ENCODE measurements at regions not wholly inside any gene's neighbourhood (a gene's known extent, or its start where the extent isn't known, plus 50 kb on each side); places are given as distances from the start of the nearest gene placed in this dataset.
"Not testable (repeated sequence)": the region's sequence is repeated elsewhere in the genome, so short reads cannot be mapped to it uniquely, and the experiment has no call there.

DNA sequence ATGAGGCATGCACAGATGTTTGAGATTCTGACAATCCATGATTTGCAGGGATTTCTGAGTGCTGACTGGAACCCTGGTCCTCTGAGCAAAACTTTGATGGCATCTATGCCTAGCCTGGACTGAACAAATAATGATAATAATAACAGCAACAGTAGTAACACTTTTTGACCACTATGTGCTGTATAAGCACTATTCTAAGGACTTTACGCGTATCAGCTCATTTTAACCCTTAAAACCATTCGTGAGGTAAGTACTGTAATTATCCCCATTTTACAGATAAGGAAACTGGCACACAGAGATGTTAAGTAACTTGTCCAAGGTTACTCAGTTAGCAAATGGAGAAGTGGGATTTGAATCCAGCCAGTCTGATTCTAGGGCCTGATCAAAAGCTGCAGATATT is 168.4 kb downstream of the C11orf91 start:
- no peak for DNase-seq (ENCODE audit: extremely low read depth in 1 of 2, low read depth in 1 of 2)

DNA sequence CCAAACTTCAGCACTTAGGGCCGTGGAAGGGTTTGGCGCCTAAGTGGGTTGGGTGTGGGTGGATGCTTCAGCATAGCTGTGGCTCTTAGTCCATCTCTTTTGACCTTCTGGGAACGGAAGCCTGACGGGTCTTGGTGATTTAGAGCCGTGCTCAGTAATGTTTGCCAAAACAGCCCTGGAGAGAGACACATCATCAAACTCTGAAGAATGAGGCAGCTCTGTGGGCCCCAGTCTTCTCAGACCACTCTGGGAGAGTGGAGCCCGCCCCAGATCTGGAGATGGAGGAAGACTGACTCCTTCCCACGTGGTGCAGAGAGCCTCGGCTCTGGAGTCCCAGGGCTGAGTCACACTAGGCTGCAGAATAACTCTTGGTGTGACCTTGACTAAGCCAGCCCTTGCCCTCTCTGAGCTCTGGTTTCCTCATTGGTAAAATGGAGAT is 168.9 kb downstream of the C11orf91 start:
- no peak for DNase-seq (ENCODE audit: extremely low read depth in 1 of 2, low read depth in 1 of 2)

DNA sequence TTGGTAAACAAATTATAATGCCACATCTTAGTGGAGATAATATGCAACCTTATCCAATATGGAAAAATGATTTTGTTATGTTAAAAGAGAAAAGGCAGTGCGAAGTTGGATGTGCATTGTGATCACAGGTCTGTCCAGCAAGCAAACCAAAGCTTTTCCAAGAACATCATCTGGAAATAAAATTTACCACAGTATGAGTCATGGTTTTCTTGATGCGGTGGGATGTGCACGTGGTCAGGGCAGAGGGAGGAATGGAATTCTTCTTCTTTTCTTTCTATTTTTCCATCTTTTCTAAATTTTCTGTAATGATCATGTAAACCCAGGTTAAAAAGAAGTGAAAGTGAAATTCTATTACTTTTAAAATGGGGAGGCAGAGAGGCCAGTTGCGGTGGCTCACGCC is 169.8 kb downstream of the C11orf91 start:
- DNase-seq (ENCODE audit: extremely low read depth in 1 of 2, low read depth in 1 of 2), result no peak

DNA sequence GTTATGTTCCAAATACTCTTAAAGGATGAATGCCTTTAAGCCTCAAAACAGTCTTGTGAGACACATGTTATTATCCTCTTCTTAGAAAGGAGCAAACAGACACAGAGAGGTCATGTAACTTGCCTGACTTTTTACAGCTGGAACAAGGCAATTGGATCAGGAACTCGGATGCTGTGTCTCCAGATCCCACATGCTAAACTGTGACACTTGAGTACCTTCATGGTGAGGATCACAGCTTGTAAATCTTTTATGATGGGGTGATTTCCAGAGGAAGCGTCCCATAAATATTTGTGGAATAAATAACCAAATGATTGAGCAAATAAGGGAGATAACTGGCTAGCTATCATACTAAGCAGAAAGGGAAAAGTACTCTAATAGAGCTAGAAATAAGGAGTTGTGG is 171.2 kb downstream of the C11orf91 start:
- DNase-seq (ENCODE audit: extremely low read depth in 1 of 2, low read depth in 1 of 2), result no peak

DNA sequence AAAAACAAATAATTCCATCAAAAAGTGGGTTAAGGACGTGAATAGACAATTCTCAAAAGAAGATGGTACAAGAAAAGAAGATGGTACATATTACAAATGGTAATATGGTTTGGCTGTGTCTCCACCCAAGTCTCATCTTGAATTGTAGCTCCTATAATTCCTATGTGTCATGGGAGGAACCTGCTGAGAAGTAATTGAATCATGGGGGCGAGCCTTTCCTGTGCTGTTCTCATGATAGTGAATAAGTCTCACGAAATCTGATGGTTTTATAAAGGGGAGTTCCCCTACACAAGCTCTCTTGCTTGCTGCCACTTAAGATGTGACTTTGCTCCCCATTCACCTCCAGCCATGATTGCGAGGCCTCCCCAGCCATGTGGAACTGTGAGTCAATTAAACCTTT is 172.9 kb downstream of the C11orf91 start:
- DNase-seq (ENCODE audit: extremely low read depth in 1 of 2, low read depth in 1 of 2), result not testable (repeated sequence)

DNA sequence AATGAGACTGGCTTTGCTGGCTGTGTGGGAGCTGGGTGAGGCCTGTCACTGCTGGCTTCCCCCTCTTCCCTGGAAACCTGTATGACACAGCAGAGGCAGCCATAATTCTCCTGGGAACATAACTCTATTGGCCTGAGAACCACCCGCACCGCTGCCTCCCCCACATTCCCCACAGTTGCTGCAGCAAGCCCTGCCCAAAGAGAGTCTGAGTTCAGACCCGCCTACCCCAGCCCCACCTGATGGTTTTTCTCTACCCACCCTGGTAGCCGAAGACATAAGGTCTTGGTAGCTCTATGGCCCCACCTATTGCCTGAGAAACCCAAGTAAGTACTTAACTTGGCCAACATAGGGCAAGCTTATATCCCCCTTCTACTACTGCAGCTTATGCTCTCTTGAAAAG is 174.8 kb downstream of the C11orf91 start:
- DNase-seq (ENCODE audit: extremely low read depth in 1 of 2, low read depth in 1 of 2), result no peak

DNA sequence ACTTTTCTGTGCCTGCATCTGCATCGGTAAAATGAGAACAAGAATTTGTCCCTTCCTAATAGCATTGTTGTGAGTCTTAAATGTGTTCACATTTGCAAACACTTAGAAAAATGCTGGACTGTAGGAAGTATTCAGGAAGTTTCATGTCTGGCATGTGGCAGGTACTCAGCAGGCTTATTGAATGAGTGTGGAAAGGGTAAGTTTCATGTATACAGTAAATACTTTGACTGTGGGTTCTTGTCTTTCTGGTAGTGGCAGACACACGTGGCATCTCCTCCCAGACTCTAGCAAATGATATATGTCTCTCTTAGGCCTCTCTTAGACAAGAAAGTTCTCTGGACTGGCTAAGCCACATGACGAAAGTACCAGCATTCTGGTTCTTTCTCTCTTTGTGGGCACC is 179.2 kb downstream of the C11orf91 start:
- DNase-seq (ENCODE audit: extremely low read depth in 1 of 2, low read depth in 1 of 2), result no peak

DNA sequence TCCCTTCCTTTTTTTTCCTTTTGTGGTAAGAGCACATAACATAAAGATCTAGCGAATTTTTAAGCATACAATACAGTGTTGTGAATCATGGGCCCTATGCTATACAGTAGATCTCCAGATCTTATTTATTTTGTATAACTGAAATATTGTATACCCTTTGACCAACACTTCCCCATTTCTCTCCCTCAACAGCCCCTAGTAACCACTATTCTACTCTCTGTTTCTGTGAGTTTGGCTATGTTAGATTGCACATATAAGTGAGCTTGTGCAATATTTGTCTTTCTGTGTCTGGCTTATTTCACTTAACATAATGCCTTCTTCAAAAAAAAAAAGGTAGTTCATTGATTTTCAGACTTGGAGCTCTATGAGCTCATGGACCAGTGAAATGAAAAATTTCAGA is 180.5 kb downstream of the C11orf91 start:
- no peak for DNase-seq (ENCODE audit: extremely low read depth in 1 of 2, low read depth in 1 of 2)

DNA sequence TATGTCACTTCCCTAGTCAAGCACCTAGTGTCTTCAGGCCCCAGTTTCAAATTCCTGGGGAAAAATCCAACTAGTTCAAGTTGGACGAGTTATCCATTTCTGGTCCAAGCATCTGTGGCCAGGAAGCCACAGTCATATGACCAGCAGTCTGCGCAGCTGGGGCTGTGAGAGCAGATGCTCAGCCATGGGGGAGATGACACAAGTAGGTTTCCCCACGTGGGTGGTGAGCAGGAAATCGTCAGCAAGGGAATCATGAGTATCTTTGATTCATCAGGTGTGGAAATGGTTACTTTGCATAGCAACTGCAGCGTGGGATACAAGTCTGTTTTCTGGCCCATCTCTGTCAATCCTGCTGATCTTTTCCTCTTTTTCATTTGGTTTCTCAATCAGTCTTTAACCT is 185.3 kb downstream of the C11orf91 start:
- DNase-seq (ENCODE audit: extremely low read depth in 1 of 2, low read depth in 1 of 2), result no peak

DNA sequence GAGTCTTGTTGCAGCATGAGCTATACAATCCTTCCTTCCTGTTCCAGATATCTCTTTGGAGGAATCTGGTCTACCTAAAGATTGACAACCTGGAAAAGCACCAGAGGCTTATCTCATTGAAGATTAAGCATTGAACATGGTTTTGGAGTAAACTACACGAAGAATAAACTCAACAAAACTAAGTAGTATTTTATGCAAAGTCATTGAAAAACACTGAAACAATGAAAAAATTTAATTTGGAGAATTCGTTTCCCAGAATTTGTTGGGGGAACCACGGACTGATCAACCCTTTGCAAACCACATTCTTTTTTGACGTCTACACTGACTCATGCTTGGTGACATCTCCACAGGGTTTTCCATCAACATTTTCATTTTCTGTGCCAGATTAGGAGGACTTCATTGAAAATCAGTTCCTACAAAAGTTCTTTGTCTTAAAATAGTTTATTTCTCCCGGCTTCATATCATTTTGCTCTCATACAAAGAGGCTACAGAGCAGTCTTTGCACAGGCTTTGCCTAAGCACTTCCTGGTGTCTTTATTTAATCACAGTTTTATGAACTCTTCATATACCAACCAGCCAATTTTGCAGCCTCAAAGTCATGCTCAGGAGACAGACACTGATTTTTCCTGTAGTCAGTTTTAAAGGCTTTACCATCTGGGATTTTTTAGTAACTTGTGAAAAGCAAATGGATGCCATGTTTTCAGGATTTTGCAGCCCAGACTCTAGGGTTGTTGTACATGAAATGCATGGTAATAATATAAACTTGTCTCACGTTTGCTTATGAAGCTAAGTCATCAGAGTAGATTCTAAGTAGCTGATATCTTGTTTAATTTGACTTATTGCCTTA is 186.3 kb downstream of the C11orf91 start:
- DNase-seq (ENCODE audit: extremely low read depth in 1 of 2, low read depth in 1 of 2), result no peak

DNA sequence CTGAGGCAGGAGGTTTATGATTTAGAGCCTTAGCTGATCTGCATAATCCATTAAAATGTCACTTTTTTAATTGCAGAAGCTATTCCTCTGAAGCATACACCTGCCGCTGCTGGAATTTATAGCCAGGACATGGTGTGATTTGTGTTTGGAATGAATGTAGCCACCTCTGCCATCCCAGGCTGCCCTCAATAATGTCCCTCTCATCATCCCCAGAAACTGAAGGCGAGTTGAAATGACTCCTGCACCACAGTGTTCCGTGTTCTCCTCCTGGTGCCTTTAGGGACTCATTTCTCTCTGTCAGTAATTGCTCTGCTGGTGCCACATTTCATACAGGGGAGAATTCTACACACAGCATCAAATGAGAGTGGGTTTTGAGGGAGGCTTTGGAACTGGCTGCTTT is 191.0 kb downstream of the C11orf91 start:
- DNase-seq (ENCODE audit: extremely low read depth in 1 of 2, low read depth in 1 of 2), result no peak

DNA sequence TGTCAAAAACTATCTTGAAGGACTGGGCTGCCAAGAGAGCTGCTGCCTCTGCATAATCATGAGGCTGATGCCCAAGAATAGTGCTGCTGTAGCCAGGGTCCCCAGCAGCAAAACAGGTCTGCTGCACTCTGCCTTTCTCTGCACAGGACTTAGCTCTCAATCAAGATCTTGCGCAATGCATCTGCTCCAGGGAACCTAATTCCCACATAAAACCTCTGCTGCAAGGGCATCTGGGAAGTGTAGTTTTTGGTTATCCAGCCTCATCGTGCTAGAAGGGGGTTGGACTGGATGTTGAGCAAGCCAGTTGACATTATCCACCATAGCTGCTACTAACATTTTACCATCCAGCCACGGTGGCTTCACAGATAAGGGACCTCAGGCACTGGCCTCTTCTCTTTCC is 192.7 kb downstream of the C11orf91 start:
- no peak for DNase-seq (ENCODE audit: extremely low read depth in 1 of 2, low read depth in 1 of 2)

DNA sequence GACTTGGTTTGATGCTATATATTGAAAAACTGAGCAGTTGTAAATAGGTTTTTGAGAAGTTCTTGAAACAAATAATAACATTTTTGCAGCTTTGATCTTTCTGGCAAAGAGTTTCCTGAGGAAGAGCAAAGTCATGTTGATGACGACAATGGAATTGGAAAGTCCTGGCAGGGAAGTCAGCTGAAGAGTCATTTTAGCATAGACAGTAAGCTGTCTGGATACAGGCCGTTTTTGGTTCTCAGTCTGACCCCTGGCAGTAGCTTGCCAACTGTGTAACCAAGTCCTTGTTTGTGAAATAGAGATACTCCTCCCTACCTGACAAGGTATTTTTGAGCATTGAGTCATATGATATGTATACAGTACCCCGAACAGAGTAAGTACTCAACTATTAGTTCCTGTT is 193.3 kb downstream of the C11orf91 start:
- DNase-seq (ENCODE audit: extremely low read depth in 1 of 2, low read depth in 1 of 2), result no peak

DNA sequence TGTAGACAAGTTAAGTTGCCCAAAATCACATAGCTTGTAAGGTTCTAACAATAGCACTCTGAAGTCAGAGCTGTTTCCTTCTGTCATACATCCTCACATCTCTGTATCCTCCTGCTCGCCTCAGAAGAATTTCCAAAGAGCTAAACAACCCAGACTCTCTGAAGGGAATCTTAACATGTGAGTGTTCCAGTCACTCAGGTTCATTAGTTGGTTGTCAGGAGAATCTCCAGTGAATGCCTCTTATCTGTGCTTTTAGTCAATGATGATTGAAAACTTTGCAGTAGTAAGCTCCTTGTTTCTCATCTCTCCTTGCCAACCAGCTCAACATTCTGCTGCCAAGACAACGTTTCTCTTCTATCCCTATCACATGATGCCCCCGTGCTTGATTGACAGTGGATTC is 195.5 kb downstream of the C11orf91 start:
- DNase-seq (ENCODE audit: extremely low read depth in 1 of 2, low read depth in 1 of 2), result no peak

DNA sequence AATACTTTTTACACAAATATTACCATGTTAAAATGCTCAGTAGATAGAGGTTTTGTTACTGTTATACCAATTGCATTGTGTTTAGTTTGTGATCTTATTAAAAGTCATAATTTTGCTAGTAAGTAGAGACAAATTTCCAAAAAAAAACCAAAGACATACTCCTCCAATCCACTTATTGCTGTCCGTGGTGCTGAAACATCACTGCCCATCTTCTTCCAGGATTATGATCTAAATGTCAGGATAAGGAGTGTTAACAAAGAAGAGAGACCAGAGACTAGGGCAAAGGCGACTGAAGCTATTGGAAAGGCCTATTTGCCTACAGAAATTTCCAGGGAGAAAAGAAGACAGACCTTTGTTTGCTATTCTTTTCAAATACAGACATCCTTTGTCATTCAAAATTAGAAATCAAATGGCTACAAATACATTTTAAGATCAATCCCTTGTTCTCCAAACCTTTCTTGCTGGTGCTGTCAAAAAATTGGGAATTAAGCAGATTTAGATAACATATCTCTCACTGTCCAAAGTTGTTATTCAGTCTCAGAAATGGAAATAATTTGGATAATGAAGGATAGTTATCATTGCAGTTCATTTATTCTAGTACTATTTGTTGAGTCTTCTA is 199.7 kb downstream of the C11orf91 start:
- no peak for DNase-seq (ENCODE audit: extremely low read depth in 1 of 2, low read depth in 1 of 2)

DNA sequence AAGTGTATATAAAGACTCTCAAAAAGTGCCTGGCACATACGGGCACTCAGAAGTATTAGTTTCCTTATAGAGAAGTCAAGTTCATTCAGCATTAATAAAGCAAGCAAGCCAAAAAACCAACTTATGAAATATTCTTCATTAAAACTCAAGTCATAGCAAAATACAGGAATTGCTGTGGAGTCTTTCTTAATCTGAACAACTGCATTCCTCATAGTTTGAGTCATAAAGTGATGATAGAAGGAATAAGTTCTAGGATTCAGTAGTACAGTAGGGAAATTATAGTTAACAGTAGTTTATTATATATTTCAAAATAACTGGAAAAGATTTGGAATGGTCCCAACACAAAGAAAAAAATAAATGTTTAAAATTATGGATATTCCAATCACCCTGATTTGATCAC is 200.3 kb downstream of the C11orf91 start:
- DNase-seq (ENCODE audit: extremely low read depth in 1 of 2, low read depth in 1 of 2), result no peak

DNA sequence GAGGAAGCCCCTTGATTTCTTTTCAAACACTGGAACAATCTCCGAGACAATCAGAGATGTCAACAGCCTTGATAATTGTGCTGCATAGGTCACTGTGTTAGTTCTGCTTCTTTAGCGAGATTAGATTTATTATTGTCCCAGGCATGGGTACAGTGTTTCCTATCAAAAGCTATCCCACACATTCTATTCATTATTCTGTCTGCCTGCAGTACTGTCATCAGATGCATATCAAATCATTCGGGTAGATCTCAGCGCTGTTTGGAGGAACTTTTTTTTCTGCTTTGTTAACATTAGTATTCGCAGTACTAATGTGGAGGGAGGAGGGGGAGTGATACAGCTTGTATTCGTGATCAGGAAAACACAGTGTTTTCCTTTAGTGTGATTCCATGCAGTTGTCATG is 208.0 kb downstream of the C11orf91 start:
- no peak for DNase-seq (ENCODE audit: extremely low read depth in 1 of 2, low read depth in 1 of 2)

DNA sequence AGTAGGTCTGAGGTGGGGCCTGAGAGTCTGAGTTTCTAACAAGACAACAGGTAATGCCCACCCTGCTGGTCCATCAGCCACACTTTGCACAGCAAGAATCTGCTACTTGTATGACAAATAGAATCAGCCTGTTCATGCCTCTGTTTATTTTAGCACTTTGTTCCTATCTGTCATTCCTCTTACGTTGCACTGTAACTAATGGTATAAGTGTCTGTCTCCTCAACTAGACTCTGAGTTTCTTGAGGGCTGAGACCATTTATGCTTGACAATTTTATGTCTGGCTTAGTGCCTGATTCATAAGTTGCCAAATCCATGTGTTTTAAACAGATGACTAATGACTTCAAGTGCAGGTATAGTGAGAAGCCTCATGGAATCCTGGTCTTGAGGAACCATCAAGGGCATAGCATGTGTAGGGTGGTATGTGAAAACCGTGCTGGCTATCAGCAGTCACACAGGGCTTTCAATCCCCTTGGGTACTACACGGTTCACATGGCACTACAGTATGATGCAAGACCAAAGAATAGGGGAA is 209.7 kb downstream of the C11orf91 start:
- no peak for DNase-seq (ENCODE audit: extremely low read depth in 1 of 2, low read depth in 1 of 2)

DNA sequence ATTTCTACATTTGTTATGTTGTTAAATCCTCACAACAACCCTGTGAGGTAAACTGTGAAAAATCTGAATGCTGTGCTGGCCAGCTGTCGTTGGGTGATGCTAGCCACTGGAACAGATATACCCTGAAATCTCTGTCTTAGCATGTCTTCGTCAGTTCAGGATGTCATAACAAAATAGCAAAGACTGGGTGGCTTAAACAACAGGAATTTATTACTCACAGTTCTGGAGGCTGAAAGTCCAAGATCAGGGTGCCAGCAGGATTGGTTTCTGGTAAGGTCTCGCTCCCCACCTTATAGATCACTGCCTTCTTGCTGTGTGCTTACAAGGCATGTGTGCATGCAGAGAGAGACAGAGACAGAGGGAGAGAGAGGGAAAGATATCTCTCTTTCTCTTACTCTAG is 211.7 kb downstream of the C11orf91 start:
- no peak for DNase-seq (ENCODE audit: extremely low read depth in 1 of 2, low read depth in 1 of 2)

DNA sequence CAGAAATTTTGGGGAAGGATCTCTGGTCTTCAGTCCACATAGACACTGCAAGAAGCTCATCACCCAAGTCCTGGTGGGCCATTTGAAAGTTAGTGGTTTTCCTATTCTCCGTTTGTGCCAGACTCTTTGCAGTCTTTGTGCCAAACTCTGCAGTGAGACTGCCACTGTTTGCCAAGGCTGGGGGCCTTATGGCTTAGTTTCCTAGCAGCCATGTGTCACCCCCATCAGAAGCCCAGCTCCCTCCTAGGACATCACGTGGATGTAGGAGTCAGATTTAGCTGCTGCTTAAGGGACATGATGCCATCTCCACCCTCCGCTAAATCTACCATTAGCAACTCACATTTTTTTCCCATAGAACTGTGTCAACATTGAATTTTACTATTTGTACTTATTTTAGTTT is 220.0 kb downstream of the C11orf91 start:
- no peak for DNase-seq (ENCODE audit: extremely low read depth in 1 of 2, low read depth in 1 of 2)

DNA sequence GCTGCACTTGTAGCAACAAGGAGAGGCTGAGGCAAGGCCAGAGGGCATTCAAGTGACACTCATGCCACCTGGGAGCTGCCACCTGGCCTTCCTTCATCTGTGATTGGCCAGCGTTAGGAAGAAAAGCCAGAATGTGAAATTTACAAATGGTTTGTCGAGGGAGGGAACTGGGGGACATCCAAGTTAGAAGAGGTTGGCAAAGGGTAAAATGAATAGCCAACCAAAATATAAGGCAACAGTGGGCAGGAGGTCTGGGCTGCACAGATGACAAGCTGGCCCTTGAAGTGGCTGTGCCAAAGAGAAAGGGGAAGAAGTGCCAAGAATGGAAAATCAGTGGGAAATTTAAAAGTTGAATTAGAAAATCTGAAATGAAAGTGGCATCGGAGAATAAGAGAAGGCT is 221.4 kb downstream of the C11orf91 start:
- no peak for DNase-seq (ENCODE audit: extremely low read depth in 1 of 2, low read depth in 1 of 2)

DNA sequence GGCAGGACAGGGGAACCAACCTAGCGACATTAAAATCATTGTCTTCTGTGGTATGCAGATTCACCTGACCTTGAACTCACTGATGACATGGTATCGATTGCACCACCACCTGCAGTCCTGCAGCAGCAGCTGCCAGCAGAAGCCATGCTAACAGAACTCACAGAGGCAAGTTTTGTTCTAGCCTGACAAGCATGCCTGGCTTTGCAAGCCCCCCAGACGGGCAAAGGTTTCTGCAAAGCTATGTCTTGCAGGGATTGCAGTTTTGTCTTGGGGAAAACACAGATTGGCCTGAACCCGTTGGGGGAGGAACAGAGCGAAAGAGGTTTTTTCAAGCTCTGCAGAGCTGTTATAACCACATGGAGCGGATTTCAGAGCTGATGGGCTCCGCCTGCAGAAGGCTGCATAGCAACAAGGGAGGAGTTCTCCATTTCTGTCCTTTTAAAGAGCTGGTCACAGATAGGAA is 221.0 kb downstream of the HIPK3 start:
- DNase-seq (ENCODE audit: extremely low read depth in 1 of 2, low read depth in 1 of 2), result no peak
